Left cardiac atrium (tissue), 4 donors: ENCODE measurements at regions not wholly inside any gene's neighbourhood (a gene's known extent, or its start where the extent isn't known, plus 50 kb on each side); places are given as distances from the start of the nearest gene placed in this dataset.
"Not testable (repeated sequence)": the region's sequence is repeated elsewhere in the genome, so short reads cannot be mapped to it uniquely, and the experiment has no call there.

Experiments
- ATAC-seq, 2 donors: fragments of 200-7000 bp; cut with Tn5 transposase; one replicate each; pipeline ENCODE4 v1.9.1; 2020; ENCODE audit warnings: mild to moderate bottlenecking in 2 of 2, moderate library complexity in 2 of 2
- DNase-seq: peaks from one replicate; pipeline ENCODE4 v3.0.0-alpha.2; 2020
- intact Hi-C, 2 donors: fragments of 100-400 bp; cut with DNase I; formaldehyde crosslinking; loops; one replicate each; pipeline versions ENCODE4 v1.14.1 to v1.15.1; 2022 to 2023
- donor health status: DM: no; HTN: yes; CAD: no.
- donor health status: DM: no; HTN: yes; CAD: no; lungs with severe emphysema.
- donor health status: DM: yes; HTN: yes; CAD: no.
- donor health status: Dilated cardiomyopathy.

DNA sequence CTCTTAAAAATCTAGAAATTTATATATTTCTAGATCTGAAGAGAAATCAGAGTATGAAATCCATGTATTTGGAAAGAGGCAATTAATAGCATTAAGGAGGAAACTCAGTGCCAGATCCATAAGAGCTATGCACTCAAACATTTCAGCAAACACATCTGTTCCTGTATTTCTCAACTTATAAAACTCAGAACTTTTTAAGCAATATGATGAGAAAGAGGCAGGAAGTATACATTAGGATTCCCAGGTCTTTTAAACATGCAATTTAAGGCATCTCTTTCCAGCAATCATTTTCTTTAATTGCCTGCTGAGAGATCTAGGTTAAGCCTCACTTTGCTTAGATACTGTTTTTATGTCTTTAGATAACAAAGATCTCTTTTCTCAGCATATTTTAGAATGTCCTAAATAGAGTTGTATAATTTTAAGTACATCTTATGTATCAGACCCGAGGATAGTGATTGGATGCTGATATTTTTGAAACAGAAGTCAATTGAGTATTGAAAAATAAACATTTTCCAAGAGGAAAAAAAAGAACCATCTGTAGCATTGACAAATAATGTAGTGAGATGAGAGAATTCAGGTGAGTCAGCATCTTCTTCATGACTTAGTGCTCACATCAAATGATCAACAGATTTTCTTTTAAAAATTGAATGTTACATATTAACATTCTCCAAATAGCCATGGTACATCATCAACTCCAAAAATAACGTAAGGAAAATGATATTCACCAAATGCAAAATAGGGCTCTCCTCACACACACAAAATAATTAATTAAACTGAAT is 461.4 kb upstream of the NOX3 start:
- no peak for DNase-seq
- no peak for ATAC-seq
- intact Hi-C loops = no loop called here

DNA sequence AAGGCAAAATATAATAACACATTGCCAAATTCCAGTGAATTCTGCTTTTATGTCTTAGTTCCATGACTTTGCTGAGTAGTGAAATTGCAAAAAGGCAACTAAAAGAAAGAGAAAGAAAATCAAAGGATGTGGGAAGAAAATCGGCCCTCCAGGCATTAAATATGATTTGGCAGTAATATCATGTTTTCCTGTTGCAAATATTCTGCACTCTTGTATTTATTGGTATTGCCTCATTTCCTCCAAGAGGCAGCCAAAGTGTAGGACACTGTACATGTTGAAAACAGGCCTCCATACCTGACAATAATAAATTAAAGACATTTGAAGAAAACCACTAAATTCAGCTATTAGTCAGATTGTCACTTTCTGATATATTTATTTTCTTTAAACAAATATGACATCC is 460.0 kb upstream of the NOX3 start:
- DNase-seq (no peak), ATAC-seq (no peak)
- intact Hi-C loops = no loop called here

DNA sequence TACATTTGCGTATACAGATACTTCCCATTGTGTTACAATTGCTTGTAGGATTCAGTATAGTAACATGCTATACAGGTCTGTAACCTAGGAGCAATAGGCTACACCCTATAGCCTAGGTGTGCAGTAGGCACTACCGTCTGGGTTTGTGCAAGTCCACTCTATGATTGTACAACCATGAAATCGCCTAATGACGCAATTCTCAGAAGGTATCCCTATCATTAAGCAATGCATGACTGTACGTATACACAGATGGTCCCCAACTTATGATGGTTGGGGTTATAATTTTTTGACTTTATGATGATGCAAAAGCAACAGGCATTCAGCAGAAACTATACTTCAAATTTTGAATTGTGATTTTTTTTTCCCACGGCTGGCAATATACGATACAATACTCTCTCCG is 458.2 kb upstream of the NOX3 start:
- no peak for ATAC-seq
- no peak for DNase-seq
- intact Hi-C loops = no loop called here

DNA sequence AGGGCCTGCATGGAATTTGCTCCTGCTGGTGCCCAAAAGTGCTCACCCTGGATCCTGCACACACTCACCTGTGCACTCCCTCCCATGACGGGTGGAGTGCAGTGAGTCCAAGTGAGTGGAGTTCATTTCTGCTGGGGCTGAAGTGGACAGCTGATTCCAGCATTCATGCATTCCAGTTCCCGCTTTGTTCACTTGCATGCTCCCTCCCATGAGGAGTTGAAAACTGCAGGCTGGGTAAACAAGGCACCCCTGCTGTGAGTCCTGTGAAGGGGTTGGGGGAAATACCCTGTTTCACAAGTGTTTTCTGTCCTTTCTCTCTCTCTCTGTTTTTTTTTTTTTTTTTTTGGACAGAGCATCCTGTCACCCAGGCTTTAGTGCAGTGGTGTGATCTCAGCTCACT is 454.1 kb upstream of the NOX3 start:
- ATAC-seq = no peak
- DNase-seq = no peak
- intact Hi-C loops = no loop called here

DNA sequence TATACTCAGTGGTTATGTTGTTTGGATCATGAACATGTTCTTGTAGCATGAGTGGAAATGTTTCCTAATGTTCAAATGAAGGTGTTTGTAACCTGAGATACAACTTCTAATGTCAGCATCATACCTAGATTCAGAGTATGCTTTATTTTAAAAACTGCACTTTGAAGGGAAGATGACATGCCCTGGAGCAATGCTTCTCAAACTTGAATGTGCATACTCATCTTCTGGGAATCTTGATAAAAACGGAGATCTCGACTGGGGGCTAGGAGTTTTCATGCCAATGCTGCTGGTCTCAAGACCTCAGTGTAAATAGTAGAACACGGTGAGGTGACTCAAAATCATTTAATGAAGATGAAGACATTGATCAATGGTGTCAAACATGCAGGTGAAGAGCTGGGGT is 440.0 kb upstream of the NOX3 start:
- no peak for ATAC-seq
- intact Hi-C loops = no loop called here

DNA sequence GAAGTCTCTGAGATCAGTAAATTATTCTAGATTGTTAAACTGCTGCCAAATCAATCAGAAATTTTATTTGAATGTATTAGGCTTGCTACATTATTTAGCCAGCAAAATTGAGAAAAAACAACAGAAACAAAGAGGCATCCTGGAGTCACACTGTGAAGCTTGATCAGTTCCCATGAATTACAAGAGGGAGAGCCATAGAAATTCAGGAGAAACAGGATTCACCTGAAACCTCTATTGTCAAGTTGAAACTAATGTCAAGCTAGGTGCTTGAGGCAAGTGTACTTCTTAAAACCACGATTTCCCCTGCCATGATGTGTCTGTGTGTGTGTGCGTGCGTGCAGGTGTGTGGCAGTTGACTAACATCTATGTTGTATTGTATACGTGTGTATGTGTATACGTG is 439.1 kb upstream of the NOX3 start:
- ATAC-seq (no peak), DNase-seq (no peak)
- intact Hi-C loops = no loop called here

More for the DNA sequence above, 440.0 kb upstream of the NOX3 start:
- DNase-seq = no peak

DNA sequence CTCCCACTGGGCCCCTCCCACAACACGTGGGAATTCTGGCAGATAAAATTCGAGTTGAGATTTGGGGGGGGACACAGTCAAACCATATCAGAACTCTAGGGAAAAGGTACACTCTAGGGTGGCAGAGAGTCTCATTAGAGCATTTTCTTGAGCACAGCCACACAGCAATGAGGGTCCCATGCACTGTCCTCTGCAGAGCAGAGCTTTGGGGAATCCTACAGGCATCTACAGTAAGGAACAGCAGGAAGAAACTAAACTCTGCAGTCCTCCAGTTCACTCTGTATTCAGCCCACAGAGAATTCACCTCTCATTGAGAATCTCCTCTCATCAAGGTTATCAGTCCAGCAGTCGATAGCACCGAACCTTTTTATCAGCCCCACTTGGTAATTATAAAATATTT is 438.6 kb upstream of the NOX3 start:
- DNase-seq (no peak), ATAC-seq (no peak)
- intact Hi-C loops = no loop called here

DNA sequence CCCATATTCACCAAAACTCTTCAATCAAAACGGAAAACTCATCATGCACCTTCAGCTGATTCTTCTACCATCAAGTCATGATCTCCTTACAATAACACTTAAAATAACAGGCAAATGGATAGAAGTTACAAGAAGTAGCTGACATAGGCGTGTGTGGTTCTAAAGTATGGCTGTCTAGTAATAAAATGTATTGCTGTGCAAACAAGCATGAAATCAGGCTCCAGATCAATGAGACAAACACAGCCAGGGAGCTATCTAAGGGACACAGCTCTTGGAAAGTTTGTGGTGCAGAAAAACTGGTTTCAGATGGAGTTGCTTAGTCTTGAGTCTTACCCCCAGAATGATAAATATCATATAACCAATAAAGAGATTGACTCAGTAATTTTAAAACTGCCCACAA is 434.8 kb upstream of the NOX3 start:
- ATAC-seq (no peak), DNase-seq (no peak)
- intact Hi-C loops = no loop called here

DNA sequence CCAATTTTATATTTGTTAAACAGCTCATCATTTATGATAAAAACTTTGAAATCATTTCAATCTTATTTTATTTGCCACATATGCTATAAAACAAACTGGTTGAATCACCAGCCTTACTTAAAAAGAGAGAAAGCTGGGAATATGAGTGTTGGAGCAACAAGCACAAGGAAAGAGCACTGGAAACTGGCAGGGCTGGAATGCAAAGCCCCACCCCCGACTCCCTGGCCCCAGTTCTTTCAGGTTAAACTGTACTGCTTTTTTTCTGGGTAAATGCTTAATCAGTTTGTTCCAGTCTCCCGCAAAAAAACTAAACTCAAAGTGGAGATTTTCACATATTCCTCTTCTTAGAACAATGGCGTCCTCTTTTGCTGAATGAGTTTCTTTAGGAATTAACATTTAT is 433.8 kb upstream of the NOX3 start:
- ATAC-seq = no peak
- no peak for DNase-seq
- intact Hi-C loops = no loop called here

DNA sequence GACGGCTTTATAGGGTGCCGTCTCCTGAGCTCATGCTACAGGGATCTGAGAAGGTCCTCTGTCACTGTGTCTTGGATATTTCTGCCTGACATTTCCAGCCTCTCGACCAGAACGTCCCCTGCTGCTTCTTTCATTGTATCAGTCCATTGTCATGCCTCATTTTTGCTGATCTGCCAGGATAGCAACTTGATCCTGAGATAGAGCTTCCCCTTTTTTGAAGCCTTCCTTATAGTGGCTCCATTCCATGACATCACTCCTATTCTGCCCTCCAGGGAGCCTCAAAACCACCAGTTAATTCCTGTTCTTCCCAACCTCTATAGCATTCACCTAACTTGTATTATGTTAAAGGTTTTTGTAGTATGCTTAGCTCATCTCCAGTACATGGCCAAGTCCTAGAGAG is 431.8 kb upstream of the NOX3 start:
- no peak for DNase-seq
- intact Hi-C loops = no loop called here
- no peak for ATAC-seq

DNA sequence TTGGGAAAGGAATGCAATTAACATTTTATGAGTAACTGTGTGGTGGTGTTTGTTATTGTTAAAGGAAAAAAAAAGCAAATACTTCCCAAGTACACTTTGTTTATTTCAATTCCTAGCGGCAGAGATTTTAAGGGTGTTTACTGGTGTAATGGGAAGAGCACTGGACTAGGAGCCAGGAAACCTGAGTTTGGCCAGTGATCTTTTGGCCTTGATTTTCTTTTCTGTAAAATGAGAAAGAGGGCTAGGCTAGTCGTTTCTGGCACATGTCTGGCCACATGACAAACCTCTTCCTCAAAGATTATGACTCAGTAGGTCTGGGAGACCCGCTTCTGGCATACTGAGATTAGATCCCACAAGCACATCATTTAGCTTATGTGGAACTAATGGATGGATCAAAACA is 428.1 kb upstream of the NOX3 start:
- no peak for DNase-seq
- ATAC-seq = no peak
- intact Hi-C loops = no loop called here

DNA sequence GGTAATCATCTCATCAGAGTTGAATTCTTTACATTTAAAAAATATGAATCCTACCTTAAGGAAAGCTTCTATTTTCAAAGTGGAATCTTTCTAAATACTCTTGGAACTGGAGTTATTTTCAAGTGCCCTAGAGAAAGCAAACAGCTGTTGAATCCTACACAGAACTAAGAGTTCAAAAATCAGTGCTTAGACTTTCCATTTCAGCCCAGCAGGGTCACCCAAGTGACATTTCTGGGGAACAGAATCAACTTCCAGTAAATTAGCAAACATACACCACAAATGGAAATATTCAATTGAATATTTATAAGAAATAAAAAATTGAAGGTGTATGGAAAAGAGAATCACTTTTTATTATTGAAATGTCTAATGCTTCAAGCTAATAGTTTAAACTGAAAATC is 427.7 kb upstream of the NOX3 start:
- intact Hi-C loops = no loop called here
- ATAC-seq = no peak
- DNase-seq = no peak

DNA sequence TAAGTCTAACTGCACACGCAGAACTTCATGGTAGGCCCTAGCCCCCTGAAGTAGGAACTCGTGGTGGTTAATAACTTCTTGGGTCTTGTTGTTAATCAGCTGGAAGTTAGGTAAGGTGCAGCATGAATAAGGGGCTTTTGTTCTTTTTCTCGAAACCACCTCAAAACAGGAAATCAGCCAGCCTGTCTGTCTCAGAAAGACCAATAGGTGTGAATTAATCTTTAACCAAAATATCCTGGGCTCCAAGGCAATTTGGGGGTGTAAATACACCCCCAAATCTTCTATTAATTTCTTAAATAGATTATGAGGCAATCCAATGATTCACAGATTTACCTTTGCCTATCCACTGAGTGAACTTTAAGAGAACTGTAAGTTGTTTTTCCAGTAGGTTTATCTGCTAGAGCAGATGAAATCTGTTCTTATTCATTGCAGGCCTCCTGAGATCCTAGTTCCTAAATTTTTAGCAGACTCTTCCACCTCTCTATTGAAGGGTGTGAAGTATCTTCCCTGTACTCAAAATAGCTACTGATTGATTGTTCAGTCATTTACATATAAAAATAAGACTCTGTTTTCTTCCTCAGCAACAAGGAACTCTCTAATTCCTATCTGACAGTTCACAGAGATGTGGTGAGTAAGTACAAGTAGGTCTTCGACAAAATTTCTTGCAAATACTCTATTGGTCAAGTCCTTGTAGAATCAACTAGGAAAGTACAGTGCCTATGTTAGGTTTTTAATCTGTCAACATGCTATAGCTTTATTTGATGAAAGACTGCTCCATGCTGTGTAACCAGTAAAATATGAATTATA is 427.1 kb upstream of the NOX3 start:
- DNase-seq (no peak), ATAC-seq (no peak)
- intact Hi-C loops = no loop called here

DNA sequence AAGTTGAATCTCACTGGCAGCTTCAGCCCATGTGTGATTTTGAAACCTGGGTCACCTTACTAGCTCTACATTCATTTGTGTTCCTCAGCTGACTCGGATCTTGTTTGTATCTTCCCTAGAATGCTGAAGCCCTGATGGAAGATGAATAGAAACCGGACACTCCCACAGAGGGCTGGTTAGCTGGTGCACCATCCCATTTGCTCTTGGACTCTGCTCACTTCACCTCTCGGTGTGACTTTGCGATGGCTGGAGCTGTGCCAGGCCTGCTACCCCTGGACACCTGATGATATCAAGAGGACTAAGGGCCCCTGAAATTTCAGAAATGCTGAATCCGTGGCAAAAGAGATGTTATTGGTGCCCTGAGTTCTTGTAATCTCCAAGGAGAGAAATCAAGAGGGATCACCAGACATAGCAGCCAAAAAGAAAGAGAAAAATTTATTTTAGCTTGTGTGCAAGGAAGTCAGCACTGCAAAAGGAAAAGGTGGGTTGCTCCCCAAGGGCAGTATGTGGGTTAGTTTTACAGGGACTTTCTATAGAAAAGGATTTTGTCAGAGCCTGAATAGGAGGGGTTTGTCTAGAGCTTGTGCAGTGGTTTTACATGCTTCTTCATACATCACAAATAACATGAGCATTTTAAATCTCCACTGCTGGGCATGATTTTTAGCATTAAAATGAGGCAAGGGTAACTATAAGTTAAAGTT is 426.3 kb upstream of the NOX3 start:
- DNase-seq (no peak), ATAC-seq (no peak)
- intact Hi-C loops = no loop called here

DNA sequence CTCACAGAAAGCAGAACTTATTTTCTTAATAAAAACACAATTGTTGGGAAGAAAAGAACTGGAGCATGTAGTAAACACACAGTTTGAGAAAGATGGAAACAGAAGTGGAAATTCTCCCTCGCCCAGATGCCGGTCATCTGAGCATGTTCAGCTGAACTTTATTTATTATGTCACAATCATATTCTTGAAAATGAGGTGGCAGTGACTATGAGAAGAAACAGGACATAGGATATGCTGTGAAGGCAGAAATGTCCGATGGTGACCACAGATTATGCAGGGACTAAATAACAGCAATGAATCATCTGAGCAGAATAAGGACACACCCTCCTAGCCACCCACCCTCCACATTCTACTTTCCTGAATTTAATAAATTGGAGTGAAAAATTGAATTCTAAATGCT is 425.3 kb upstream of the NOX3 start:
- ATAC-seq (peak in 1 of 2 donors; percentile 49), DNase-seq (no peak)
- intact Hi-C loops = no loop called here

DNA sequence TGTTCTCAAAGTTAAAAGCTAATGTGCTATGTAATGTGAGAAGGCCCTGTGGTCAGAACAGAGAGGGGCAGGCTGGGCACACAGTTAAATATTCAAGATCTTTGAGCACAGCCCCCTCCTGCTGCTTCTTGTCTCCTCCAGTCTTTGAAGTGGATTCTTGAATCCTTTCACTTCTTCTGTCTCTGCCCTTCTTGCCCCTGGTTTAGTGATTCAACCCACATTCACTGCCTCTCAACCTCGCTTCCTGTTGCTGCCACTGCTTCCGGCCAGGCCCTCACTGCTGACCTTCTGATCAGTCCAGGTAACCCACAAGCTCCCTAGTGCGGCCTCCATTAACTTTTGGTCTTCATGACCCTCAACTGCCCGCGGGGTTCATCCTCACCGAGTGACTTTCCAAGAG is 417.3 kb upstream of the NOX3 start:
- intact Hi-C loops = no loop called here
- DNase-seq = no peak
- no peak for ATAC-seq

DNA sequence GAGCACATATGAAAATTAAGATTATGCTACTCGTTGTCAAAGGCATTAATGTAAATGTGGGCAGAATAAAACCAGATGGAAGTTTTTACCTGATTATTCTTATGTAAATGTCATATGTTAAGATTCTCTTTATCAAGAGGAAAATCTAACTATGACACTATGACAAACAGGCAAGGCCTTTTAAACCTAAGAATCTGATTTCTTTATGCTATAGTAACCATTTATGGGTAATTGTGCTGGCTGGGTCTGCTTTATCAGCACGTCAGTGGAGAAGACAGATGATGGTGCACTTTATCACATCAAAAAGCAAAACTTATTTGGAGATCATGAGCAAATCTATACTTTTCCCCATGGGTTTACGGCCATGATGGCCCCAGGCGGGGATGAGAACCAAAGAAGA is 412.0 kb upstream of the NOX3 start:
- intact Hi-C loops = no loop called here
- no peak for ATAC-seq
- DNase-seq = no peak

DNA sequence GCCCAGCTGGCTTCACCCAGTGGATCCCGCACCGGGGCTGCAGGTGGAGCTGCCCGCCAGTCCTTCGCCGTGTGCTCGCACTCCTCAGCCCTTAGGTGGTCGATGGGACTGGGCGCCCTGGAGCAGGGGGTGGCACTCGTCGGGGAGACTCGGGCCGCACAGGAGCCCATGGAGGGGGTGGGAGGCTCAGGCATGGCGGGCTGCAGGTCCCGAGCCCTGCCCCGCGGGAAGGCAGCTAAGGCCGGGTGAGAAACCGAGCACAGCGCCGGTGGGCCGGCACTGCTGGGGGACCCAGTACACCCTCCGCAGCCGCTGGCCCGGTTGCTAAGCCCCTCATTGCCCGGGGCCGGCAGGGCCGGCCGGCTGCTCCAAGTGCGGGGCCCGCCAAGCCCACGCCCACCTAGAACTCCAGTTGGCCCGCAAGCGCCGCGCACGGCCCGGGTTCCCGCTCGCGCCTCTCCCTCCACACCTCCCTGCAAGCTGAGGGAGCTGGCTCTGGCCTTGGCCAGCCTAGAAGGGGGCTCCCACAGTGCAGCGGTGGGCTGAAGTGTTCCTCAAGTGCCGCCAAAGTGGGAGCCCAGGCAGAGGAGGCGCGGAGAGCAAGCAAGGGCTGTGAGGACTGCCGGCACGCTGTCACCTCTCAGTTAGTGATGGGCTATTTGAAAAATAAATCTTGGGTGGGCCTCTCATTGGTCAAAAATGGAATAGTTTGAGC is 411.2 kb upstream of the NOX3 start:
- intact Hi-C loops, DNase-seq, ATAC-seq: not testable (repeated sequence)

DNA sequence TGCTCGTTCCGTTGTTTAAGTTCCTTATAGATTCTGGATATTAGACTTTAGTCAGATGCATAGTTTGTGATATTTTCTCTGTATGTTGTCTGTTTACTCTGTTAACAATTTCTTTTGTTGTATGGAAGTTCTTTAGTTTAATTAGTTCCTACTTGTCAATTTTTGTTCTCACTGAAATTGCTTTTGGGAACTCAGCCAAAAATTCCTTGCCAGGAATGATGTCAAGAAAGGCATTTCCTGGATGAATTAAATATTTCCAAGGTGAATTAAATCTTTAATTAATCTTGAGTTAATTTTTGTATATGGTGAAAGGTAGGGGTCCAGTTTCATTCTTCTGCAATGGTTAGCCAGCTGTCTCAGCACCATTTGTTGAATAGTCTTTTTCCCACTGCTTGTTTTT is 406.2 kb upstream of the NOX3 start:
- ATAC-seq = no peak
- intact Hi-C loops = no loop called here
- no peak for DNase-seq

DNA sequence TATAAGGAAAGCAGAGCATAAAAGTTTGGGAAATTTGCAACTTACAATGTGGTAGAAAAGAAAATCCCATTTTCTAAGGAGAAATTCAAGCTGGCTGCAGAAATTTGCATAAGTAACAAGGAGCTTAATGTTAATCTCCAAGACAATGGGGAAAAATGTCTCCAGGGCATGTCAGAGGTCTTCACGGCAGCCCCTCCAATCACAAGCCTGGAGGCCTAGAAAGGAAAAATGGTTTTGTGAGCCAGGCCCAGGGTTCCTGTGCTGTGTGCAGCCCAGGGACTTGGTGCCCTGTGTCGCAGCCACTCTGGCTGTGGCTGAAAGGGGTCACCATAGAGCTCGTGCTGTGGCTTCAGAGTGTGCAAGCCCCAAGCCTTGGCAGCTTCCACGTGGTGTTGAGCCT is 403.3 kb upstream of the NOX3 start:
- intact Hi-C loops, ATAC-seq, DNase-seq: not testable (repeated sequence)
